GM20000 (cell line): ENCODE measurements at regions not wholly inside any gene's neighbourhood (a gene's known extent, or its start where the extent isn't known, plus 50 kb on each side); places are given as distances from the start of the nearest gene placed in this dataset.

Source experiments
- DNase-seq: peaks from one replicate; pipeline ENCODE4 v3.0.0; 2012; ENCODE audit warnings: low spot score
- CTCF ChIP-seq: IDR thresholded peaks from 2 replicates; pipeline ENCODE4 v1.5.1; 2012; ENCODE audit warnings: mild to moderate bottlenecking, control low read depth; ENCODE audit errors: extremely low read depth, missing control alignments

DNA sequence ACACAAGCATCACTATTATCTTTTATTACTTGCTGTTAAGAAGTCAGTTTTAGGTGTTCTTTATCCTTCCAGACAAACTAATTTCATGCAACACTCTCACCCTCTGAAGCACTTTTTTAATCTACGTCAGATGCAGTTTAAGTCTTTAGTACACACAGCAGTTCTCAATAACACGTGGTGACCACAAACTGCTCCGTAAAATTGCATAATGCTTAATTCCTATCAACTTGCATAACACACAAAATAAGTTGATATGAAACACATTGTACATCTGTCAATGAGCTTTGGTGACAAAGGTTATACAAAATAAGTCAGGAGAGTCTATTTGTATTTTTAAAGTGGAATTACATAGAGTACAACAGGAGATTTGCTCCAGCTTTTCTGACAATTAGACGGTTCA lies 140.9 kb upstream of the ETS2 start:
- DNase-seq = no peak
- TF ChIP-seq CTCF = no peak

- DNase-seq = no peak
Measured at GRCh38 chr21:38667291-38667870, 138.3 kb upstream of the ETS2 start.

DNA sequence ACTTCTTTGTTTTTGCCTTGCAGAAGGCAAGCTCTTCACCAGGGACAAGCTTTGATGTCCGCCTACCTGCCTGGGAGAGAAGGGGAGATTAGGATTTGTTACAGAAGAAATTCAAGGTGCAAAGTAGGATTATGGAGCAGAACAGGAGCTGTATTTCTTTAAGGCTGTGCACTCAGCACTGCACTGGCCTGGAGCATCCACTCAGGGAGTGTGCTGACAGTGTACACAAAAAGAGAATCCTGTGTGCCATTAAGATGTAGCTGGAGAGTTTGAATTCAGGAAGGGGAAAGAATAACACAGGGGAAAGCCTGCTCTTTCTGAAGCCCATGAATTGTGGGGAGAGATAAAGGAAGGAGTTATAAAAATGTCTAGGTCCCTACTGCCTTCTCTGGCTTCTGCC lies 137.7 kb upstream of the ETS2 start:
- TF ChIP-seq CTCF = no peak
- no peak for DNase-seq

More at GRCh38 chr21:38667291-38667870, 138.3 kb upstream of the ETS2 start:
- TF ChIP-seq CTCF = no peak

DNA sequence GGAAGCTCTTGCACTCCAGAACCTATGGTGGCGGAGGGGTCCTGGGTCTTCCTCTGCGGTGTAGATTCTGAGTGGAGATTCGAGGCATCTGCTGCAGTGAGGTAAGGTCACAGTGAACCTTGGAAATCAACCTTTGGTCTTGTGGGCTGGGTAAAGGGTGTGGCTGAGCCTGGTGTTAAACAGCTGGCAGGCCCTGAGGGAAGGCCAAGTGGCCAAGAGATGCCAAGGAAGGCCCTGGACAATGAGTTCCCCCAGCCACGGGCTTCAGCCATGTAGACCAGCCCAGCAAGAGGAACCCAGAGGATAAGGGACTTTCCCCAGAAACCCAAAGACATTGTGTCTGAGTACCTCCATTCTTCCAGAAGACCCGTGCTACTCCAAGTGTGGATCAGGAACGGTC lies 137.2 kb upstream of the ETS2 start:
- no peak for TF ChIP-seq CTCF
- DNase-seq = no peak

GRCh38 chr21:38669186-38669585 lies 136.5 kb upstream of the ETS2 start:
- peak; percentile 37 for DNase-seq
- peak; percentile 5 for TF ChIP-seq CTCF

GRCh38 chr21:38670861-38671260 lies 134.9 kb upstream of the ETS2 start:
- no peak for TF ChIP-seq CTCF
- DNase-seq = no peak

- no peak for DNase-seq
Measured at GRCh38 chr21:38671773-38672172, 134.0 kb upstream of the ETS2 start.

More at GRCh38 chr21:38671773-38672172, 134.0 kb upstream of the ETS2 start:
- TF ChIP-seq CTCF = no peak
